ENCODE measurements at regions not wholly inside any gene's neighbourhood (a gene's known extent, or its start where the extent isn't known, plus 50 kb on each side); places are given as distances from the start of the nearest gene placed in this dataset.

GRCh38 chr1:55272994-55273393, 57.8 kb upstream of the USP24 start:
- Histone ChIP-seq H3K27ac (ENCODE audit: poor library complexity, severe bottlenecking) (no peak overlapping the region), H3K9me3 (ENCODE audit: severe bottlenecking) (peaks cover 4% of the 10 kb centered on the region), H3K36me3 (ENCODE audit: low read depth) (no peaks in the 10 kb centered on the region), H3K4me3 (ENCODE audit: severe bottlenecking) (no peak overlapping the region), H3K27me3 (ENCODE audit: insufficient read depth, poor library complexity, severe bottlenecking) (no peaks in the 10 kb centered on the region), H3K4me1 (ENCODE audit: insufficient read depth, poor library complexity, severe bottlenecking) (no peaks in the 10 kb centered on the region)
- DNase-seq (ENCODE audit: low spot score) (no peak), ATAC-seq (ENCODE audit: low read depth) (no peak)
- TF ChIP-seq CTCF (IDR thresholded peaks at IDR 0.05; ENCODE audit: poor library complexity, severe bottlenecking): no peak

All from RWPE2 (cell line).